Breast epithelium (tissue), 3 donors: ENCODE measurements at regions not wholly inside any gene's neighbourhood (a gene's known extent, or its start where the extent isn't known, plus 50 kb on each side); places are given as distances from the start of the nearest gene placed in this dataset.

Experiments used
- POLR2A ChIP-seq: fragments of 450-650 bp; IDR thresholded peaks from one replicate; pipeline ENCODE4 v1.6.1; 2016; ENCODE audit warnings: antibody characterized with exemption, mild to moderate bottlenecking, moderate library complexity
- TF ChIP-seq, protein P1 (sequence below), 3 donors: fragments of 450-650 bp; IDR thresholded peaks; one replicate each; pipeline ENCODE4 v1.5.1; 2016 to 2017; ENCODE audit warnings: antibody characterized with exemption in 3 of 3, mild to moderate bottlenecking in 3 of 3, moderate library complexity in 3 of 3

DNA sequence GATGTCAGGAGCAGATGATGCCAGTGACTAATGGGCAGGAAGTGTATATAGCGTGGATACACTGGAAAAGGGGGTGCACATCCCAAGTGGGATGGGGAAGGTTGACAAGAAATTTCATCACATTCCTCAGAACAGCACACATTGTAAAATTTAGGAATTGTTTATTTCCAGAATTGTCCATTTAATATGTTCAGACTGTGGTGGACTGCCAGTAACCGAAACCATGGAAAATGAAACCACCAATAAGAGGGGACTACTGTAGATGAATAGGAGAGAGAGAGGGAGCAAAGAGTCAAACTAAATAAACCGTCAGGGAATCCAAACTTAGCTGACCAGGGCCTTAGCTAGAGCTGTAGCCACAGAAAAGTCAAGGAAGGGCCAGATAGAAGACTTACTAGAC, 164.4 kb upstream of the PRDM1 start:
- TF ChIP-seq, protein P1, sequence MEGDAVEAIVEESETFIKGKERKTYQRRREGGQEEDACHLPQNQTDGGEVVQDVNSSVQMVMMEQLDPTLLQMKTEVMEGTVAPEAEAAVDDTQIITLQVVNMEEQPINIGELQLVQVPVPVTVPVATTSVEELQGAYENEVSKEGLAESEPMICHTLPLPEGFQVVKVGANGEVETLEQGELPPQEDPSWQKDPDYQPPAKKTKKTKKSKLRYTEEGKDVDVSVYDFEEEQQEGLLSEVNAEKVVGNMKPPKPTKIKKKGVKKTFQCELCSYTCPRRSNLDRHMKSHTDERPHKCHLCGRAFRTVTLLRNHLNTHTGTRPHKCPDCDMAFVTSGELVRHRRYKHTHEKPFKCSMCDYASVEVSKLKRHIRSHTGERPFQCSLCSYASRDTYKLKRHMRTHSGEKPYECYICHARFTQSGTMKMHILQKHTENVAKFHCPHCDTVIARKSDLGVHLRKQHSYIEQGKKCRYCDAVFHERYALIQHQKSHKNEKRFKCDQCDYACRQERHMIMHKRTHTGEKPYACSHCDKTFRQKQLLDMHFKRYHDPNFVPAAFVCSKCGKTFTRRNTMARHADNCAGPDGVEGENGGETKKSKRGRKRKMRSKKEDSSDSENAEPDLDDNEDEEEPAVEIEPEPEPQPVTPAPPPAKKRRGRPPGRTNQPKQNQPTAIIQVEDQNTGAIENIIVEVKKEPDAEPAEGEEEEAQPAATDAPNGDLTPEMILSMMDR (IDR thresholded peaks at IDR 0.05): no peak
- no peak for TF ChIP-seq POLR2A
